HCT116 (cell line): ENCODE measurements at regions not wholly inside any gene's neighbourhood (a gene's known extent, or its start where the extent isn't known, plus 50 kb on each side); places are given as distances from the start of the nearest gene placed in this dataset.

Experiments
- ATAC-seq: fragments of 200-7000 bp; cut with Tn5 transposase; 2 replicates; pipeline ENCODE4 v1.9.1; 2020; ENCODE audit warnings: mild to moderate bottlenecking, moderate library complexity
- BruUV-seq: library from RNA; stranded (reverse); fragments of 400-500 nt; replicated peaks from 2 replicates; lab custom pipeline; 2021; lab: Mats Ljungman, UMichigan
- CTCF ChIA-PET: fragments of 300-600 bp; sonication (Branson Sonifier 250); formaldehyde crosslinking; loops from one replicate; lab custom pipeline; 2021; ENCODE audit warnings: antibody characterized with exemption; lab: Charles Lee
- POLR2A ChIA-PET: fragments of 300-600, 350-600 bp; sonication (Branson Sonifier 250); formaldehyde crosslinking; loops from one replicate; lab custom pipeline; 2021; ENCODE audit warnings: antibody characterized with exemption; lab: Charles Lee
- RAD21 ChIA-PET, 2 experiments: fragments of 300-600 bp; sonication (Branson Sonifier 250); formaldehyde crosslinking; loops; one replicate each; lab custom pipeline; 2023; ENCODE audit warnings: low total read pairs in 2 of 2; ENCODE audit not compliant: uncharacterized antibody in 2 of 2, unreplicated experiment in 2 of 2, low non-redundant PET in 1 of 2; lab: Charles Lee
- DNase-seq: peaks from one replicate; pipeline ENCODE4 v3.0.0-alpha.2; 2010; ENCODE audit warnings: low read depth, low spot score
- H2AFZ ChIP-seq: fragments of 200-600 bp; shearing (Covaris generic), sonication (generic); 2 replicates; pipeline ENCODE4 v1.6.1; 2017; ENCODE audit warnings: low read depth, mixed run types, mixed read lengths, antibody characterized with exemption, low read length; ENCODE audit not compliant: poor library complexity, severe bottlenecking
- H3K27ac ChIP-seq: 2 replicates; pipeline ENCODE4 v1.5.1; 2012; ENCODE audit warnings: low read depth, low read length
- H3K27me3 ChIP-seq: fragments of 200-600 bp; sonication (generic); 2 replicates; pipeline ENCODE4 v1.6.1; 2016; ENCODE audit warnings: mixed run types, low read length, mixed read lengths; ENCODE audit not compliant: insufficient read depth
- H3K36me3 ChIP-seq, 2 experiments: fragments of 200-500 bp in 1 of 2; fragments of 200-600 bp in 1 of 2; sonication (Bioruptor generic) in 1 of 2; sonication (generic) in 1 of 2; 2 replicates each; pipeline versions ENCODE4 v1.5.1 to v1.6.1; 2014 to 2016; ENCODE audit warnings: low read length in 2 of 2, inconsistent platforms in 1 of 2, mixed read lengths in 1 of 2, mixed run types in 1 of 2; ENCODE audit not compliant: insufficient read depth in 2 of 2, control insufficient read depth in 1 of 2
- H3K4me1 ChIP-seq, 2 experiments: fragments of 200-600 bp in 1 of 2; sonication (generic) in 1 of 2; 2 replicates each; pipeline versions ENCODE4 v1.5.1 to v1.6.1; 2012 to 2017; ENCODE audit warnings: low read length in 2 of 2, inconsistent platforms in 1 of 2, mild to moderate bottlenecking in 1 of 2, mixed read lengths in 1 of 2, mixed run types in 1 of 2, moderate library complexity in 1 of 2; ENCODE audit not compliant: insufficient read depth in 2 of 2, control insufficient read depth in 1 of 2
- H3K4me2 ChIP-seq: fragments of 200-600 bp; sonication (generic); 2 replicates; pipeline ENCODE4 v1.6.1; 2017; ENCODE audit warnings: mixed run types, low read length, mixed read lengths
- H3K4me3 ChIP-seq, 2 experiments: fragments of 200-600 bp in 1 of 2; sonication (generic) in 1 of 2; replicated peaks in 1 of 2; 2 replicates each; pipeline ENCODE4 v1.5.1; 2011 to 2016; ENCODE audit warnings: low read length in 2 of 2, control low read depth in 1 of 2, low read depth in 1 of 2, mild to moderate bottlenecking in 1 of 2, mixed read lengths in 1 of 2, mixed run types in 1 of 2
- H3K79me2 ChIP-seq: fragments of 200-600 bp; sonication (generic); 2 replicates; pipeline ENCODE4 v1.6.1; 2017; ENCODE audit warnings: mild to moderate bottlenecking, mixed run types, low read length, moderate library complexity, mixed read lengths; ENCODE audit not compliant: insufficient read depth
- H3K9ac ChIP-seq: fragments of 200-600 bp; sonication (generic); 2 replicates; pipeline ENCODE4 v1.6.1; 2016; ENCODE audit warnings: low read length, mixed read lengths
- H3K9me2 ChIP-seq: fragments of 200-600 bp; sonication (generic), shearing (Covaris generic); 2 replicates; pipeline ENCODE4 v1.6.1; 2017; ENCODE audit warnings: mixed run types, mild to moderate bottlenecking, moderate library complexity; ENCODE audit not compliant: insufficient read depth
- H3K9me3 ChIP-seq, 2 experiments: fragments of 200-500 bp in 1 of 2; fragments of 200-600 bp in 1 of 2; sonication (Bioruptor generic) in 1 of 2; sonication (generic) in 1 of 2; 2 replicates each; pipeline ENCODE4 v1.6.1; 2014 to 2017; ENCODE audit warnings: low read length in 2 of 2, mixed read lengths in 2 of 2, inconsistent platforms in 1 of 2, low read depth in 1 of 2, mild to moderate bottlenecking in 1 of 2, mixed run types in 1 of 2, moderate library complexity in 1 of 2; ENCODE audit not compliant: control insufficient read depth in 1 of 2, insufficient read depth in 1 of 2
- H4K20me1 ChIP-seq: fragments of 200-600 bp; sonication (generic), shearing (Covaris generic); 2 replicates; pipeline ENCODE4 v1.6.1; 2017; ENCODE audit warnings: mixed run types, mild to moderate bottlenecking, moderate library complexity; ENCODE audit not compliant: insufficient read depth
- ATF3 ChIP-seq: IDR thresholded peaks from 2 replicates; pipeline ENCODE4 v1.6.1; 2012
- CBX3 ChIP-seq: IDR thresholded peaks from 2 replicates; pipeline ENCODE4 v1.6.1; 2012; ENCODE audit warnings: low read depth
- EGR1 ChIP-seq: IDR thresholded peaks from 2 replicates; pipeline ENCODE4 v1.6.1; 2012; ENCODE audit warnings: low read depth
- EZH2phosphoT487 ChIP-seq: fragments of 200-600 bp; IDR thresholded peaks from 2 replicates; pipeline ENCODE4 v1.6.1; 2018; ENCODE audit warnings: antibody characterized with exemption, borderline replicate concordance
- POLR2A ChIP-seq: IDR thresholded peaks from 2 replicates; pipeline ENCODE4 v1.7.0; 2011; ENCODE audit warnings: borderline replicate concordance; ENCODE audit not compliant: insufficient read depth, insufficient read length; ENCODE audit errors: extremely low read depth
- POLR2AphosphoS5 ChIP-seq: IDR thresholded peaks from 2 replicates; pipeline ENCODE4 v1.6.1; 2011; ENCODE audit warnings: mild to moderate bottlenecking, low read depth, low read length, moderate library complexity
- REST ChIP-seq: IDR thresholded peaks from 2 replicates; pipeline ENCODE4 v1.6.1; 2012; ENCODE audit warnings: low read depth
- ZBTB33 ChIP-seq: IDR thresholded peaks from 2 replicates; pipeline ENCODE4 v1.6.1; 2011; ENCODE audit warnings: mild to moderate bottlenecking, low read length, moderate library complexity; ENCODE audit not compliant: insufficient replicate concordance; ENCODE audit errors: extremely low read depth
- intact Hi-C: fragments of 100-400 bp; cut with micrococcal nuclease; formaldehyde crosslinking; loops from 2 replicates; pipeline ENCODE4 v1.10.0; 2022

GRCh38 chr11:130715085-130715876 lies 201.0 kb downstream of the SNX19 start:
- ATAC-seq, result no peak
- Histone ChIP-seq H3K4me2 (no peak overlapping the region), H4K20me1 (no peaks in the 10 kb centered on the region), H3K4me1 (no peaks in the 10 kb centered on the region), H3K79me2 (no peaks in the 10 kb centered on the region), H3K9me2 (no peaks in the 10 kb centered on the region), H3K36me3 (no peaks in the 10 kb centered on the region), H3K9me3 (no peaks in the 10 kb centered on the region), H3K4me3 (no peak overlapping the region), H3K27ac (no peak overlapping the region), H3K27me3 (peaks cover 7% of the 10 kb centered on the region; the same call in 1 of the 2 replicates), H3K9ac (no peak overlapping the region), H2AFZ (no peak overlapping the region)
- CTCF ChIA-PET, result no interaction called here
- no TSS peak for BruUV-seq
- no peak for TF ChIP-seq ZBTB33
- TF ChIP-seq CBX3, result no peak
- TF ChIP-seq EZH2phosphoT487, result no peak
- POLR2A ChIA-PET, result no interaction called here
- RAD21 ChIA-PET, result no interaction called here
- intact Hi-C loops, result no loop called here
- DNase-seq, result no peak

- Histone ChIP-seq H3K4me1 (no peaks in the 10 kb centered on the region), H3K9me2 (no peaks in the 10 kb centered on the region), H3K27me3 (peaks cover 7% of the 10 kb centered on the region; the same call in 1 of the 2 replicates), H3K9me3 (no peaks in the 10 kb centered on the region), H3K4me2 (no peak overlapping the region), H3K27ac (no peak overlapping the region), H3K36me3 (no peaks in the 10 kb centered on the region), H4K20me1 (no peaks in the 10 kb centered on the region), H3K4me3 (no peak overlapping the region)
- no peak for ATAC-seq
- POLR2A ChIA-PET, result no interaction called here
- intact Hi-C loops, result no loop called here
- no peak for TF ChIP-seq REST
- TF ChIP-seq EGR1, result no peak
- TF ChIP-seq POLR2AphosphoS5, result no peak
- no peak for TF ChIP-seq ATF3
- TF ChIP-seq POLR2A, result no peak
- TF ChIP-seq, all 23 proteins: peak for 0
- H2AFZ ChIP-seq, result no peak overlapping the region
- DNase-seq, result no peak
- CTCF ChIA-PET, result no interaction called here
- no TSS peak for BruUV-seq
- no peaks in the 10 kb centered on the region for H3K79me2 ChIP-seq
- RAD21 ChIA-PET, result no interaction called here
- no peak overlapping the region for H3K9ac ChIP-seq
Observed at GRCh38 chr11:130715877-130716220, 200.4 kb downstream of the SNX19 start.
